Naive B cell (primary cell): ENCODE measurements at regions not wholly inside any gene's neighbourhood (a gene's known extent, or its start where the extent isn't known, plus 50 kb on each side); places are given as distances from the start of the nearest gene placed in this dataset.

Experiments used
- ATAC-seq, 2 donors: fragments of 150-1000 bp; cut with Tn5 transposase; 2 replicates each; pipeline ENCODE4 v1.10.0; 2021; ENCODE audit warnings: low read depth in 2 of 2, mild to moderate bottlenecking in 2 of 2, moderate library complexity in 2 of 2
- DNase-seq: peaks from one replicate; pipeline ENCODE4 v3.0.0; 2022
- H3K27ac Mint-ChIP-seq, 6 donors: one replicate each; pipeline ENCODE4 v1.8.0; 2020 to 2022; ENCODE audit warnings: mild to moderate bottlenecking in 6 of 6, mixed read lengths in 6 of 6, moderate library complexity in 5 of 6, inconsistent platforms in 2 of 6
- H3K27me3 Mint-ChIP-seq, 3 donors: one replicate each; pipeline ENCODE4 v1.8.0; 2021 to 2022; ENCODE audit warnings: mixed read lengths in 3 of 3, mild to moderate bottlenecking in 1 of 3
- H3K36me3 Mint-ChIP-seq, 2 donors: one replicate each; pipeline ENCODE4 v1.8.0; 2020 to 2022; ENCODE audit warnings: mixed read lengths in 2 of 2, inconsistent platforms in 1 of 2, mild to moderate bottlenecking in 1 of 2
- H3K4me1 Mint-ChIP-seq, 3 donors: one replicate each; pipeline ENCODE4 v1.8.0; 2020 to 2022; ENCODE audit warnings: mixed read lengths in 3 of 3, inconsistent platforms in 1 of 3, mild to moderate bottlenecking in 1 of 3, moderate library complexity in 1 of 3
- H3K4me3 Mint-ChIP-seq, 8 donors: one replicate each; pipeline ENCODE4 v1.8.0; 2020 to 2022; ENCODE audit warnings: mild to moderate bottlenecking in 8 of 8, mixed read lengths in 8 of 8, moderate library complexity in 8 of 8, inconsistent platforms in 2 of 8
- H3K9me3 Mint-ChIP-seq, 7 donors: one replicate each; pipeline ENCODE4 v1.8.0; 2020 to 2022; ENCODE audit warnings: mixed read lengths in 7 of 7, mild to moderate bottlenecking in 5 of 7, inconsistent platforms in 2 of 7, moderate library complexity in 1 of 7

- H3K4me1 Mint-ChIP-seq = no peaks in the 10 kb centered on the region
- H3K36me3 Mint-ChIP-seq = no peaks in the 10 kb centered on the region
- H3K4me3 Mint-ChIP-seq = no peak overlapping the region
- ATAC-seq = no peak
- no peaks in the 10 kb centered on the region for H3K27me3 Mint-ChIP-seq
- H3K27ac Mint-ChIP-seq = no peak overlapping the region
- no peak for DNase-seq
- H3K9me3 Mint-ChIP-seq = peaks cover 0 to 2% (median 0%) of the 10 kb centered on the region in 7 donors
Observed at GRCh38 chr3:107943786-107944523, 146.9 kb downstream of the CD47 start.

GRCh38 chr3:107942951-107943749, 147.7 kb downstream of the CD47 start:
- no peak overlapping the region for H3K27ac Mint-ChIP-seq
- peaks cover 0 to 2% (median 0%) of the 10 kb centered on the region in 7 donors for H3K9me3 Mint-ChIP-seq
- no peak overlapping the region for H3K4me3 Mint-ChIP-seq
- ATAC-seq (no peak), DNase-seq (no peak)
- peaks cover 0 to 2% (median 2%) of the 10 kb centered on the region in 3 donors for H3K4me1 Mint-ChIP-seq
- H3K36me3 Mint-ChIP-seq = no peaks in the 10 kb centered on the region
- H3K27me3 Mint-ChIP-seq = no peaks in the 10 kb centered on the region

DNA sequence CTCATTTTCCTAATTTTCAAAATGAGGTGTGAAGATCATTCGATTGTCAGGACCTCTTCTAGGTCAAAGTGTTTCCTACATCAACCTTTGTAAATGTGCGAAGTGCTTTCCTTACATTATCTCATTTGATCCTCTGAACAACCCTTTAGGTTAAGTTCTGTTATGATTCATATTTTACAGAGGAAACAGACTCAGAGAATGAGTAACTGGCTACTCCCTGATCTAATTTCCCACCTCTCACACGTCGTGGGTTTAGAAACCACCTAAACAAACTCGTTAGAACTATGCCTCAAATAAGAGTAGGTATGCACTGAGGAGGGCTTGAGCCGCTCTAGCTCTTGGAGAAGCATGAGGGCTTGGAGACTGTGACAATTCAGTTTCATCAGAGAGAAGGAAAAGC, 148.6 kb downstream of the CD47 start:
- H3K27me3 Mint-ChIP-seq = no peaks in the 10 kb centered on the region
- H3K4me1 Mint-ChIP-seq = peaks cover 0 to 5% (median 4%) of the 10 kb centered on the region in 3 donors
- ATAC-seq (no peak), DNase-seq (no peak)
- no peaks in the 10 kb centered on the region for H3K36me3 Mint-ChIP-seq
- H3K27ac Mint-ChIP-seq = no peak overlapping the region
- H3K9me3 Mint-ChIP-seq = peaks cover 0 to 5% (median 0%) of the 10 kb centered on the region in 7 donors
- H3K4me3 Mint-ChIP-seq = no peak overlapping the region

- H3K27me3 Mint-ChIP-seq = no peaks in the 10 kb centered on the region
- H3K4me1 Mint-ChIP-seq = peaks cover 0 to 5% (median 4%) of the 10 kb centered on the region in 3 donors
- peak overlapping the region in 1 of 6 donors; percentile 37 for H3K27ac Mint-ChIP-seq
- ATAC-seq (no peak), DNase-seq (no peak)
- no peak overlapping the region for H3K4me3 Mint-ChIP-seq
- H3K36me3 Mint-ChIP-seq = no peaks in the 10 kb centered on the region
- peaks cover 0 to 5% (median 0%) of the 10 kb centered on the region in 7 donors for H3K9me3 Mint-ChIP-seq
Observed at GRCh38 chr3:107939691-107940442, 151.0 kb downstream of the CD47 start.

DNA sequence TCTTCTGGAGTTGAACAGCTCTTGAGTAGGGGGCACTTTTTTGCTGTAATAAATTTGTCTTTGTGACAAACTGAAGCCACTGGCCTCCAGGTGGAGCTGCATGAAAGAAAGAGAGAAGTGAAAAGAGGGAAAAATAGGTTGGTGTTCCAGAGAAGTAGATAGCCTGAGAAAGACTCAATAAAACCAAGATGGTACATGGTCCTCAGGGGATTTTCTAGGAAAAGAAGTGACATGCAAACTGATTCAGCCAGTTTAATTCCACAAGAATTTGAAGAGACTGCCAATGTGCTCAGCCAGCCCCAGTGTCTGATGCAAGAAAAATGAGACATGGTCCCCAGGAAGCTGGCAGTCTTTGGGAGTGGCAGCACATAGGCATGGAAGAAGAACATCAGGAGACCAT, 152.7 kb downstream of the CD47 start:
- H3K4me1 Mint-ChIP-seq = peaks cover 0 to 5% (median 4%) of the 10 kb centered on the region in 3 donors
- H3K4me3 Mint-ChIP-seq = no peak overlapping the region
- ATAC-seq (no peak), DNase-seq (no peak)
- H3K36me3 Mint-ChIP-seq = peaks cover 6 to 8% of the 10 kb centered on the region in 2 donors
- peaks cover 3 to 12% (median 6%) of the 10 kb centered on the region in 7 donors for H3K9me3 Mint-ChIP-seq
- H3K27ac Mint-ChIP-seq = no peak overlapping the region
- no peaks in the 10 kb centered on the region for H3K27me3 Mint-ChIP-seq

- Mint-ChIP-seq H3K4me1 (peaks cover 0 to 5% (median 4%) of the 10 kb centered on the region in 3 donors), H3K36me3 (peaks cover 8 to 10% of the 10 kb centered on the region in 2 donors), H3K9me3 (peaks cover 3 to 19% (median 7%) of the 10 kb centered on the region in 7 donors), H3K27ac (no peak overlapping the region), H3K27me3 (no peaks in the 10 kb centered on the region), H3K4me3 (no peak overlapping the region)
- DNase-seq = no peak
- no peak for ATAC-seq
Observed at GRCh38 chr3:107934808-107935207, 156.0 kb downstream of the CD47 start.

- ATAC-seq (no peak), DNase-seq (no peak)
- H3K27ac Mint-ChIP-seq = no peak overlapping the region
- no peaks in the 10 kb centered on the region for H3K27me3 Mint-ChIP-seq
- peaks cover 3 to 19% (median 7%) of the 10 kb centered on the region in 7 donors for H3K9me3 Mint-ChIP-seq
- no peak overlapping the region for H3K4me3 Mint-ChIP-seq
- peaks cover 8 to 10% of the 10 kb centered on the region in 2 donors for H3K36me3 Mint-ChIP-seq
- peaks cover under 1 to 5% (median 4%) of the 10 kb centered on the region in 3 donors for H3K4me1 Mint-ChIP-seq
Observed at GRCh38 chr3:107933450-107933849, 157.4 kb downstream of the CD47 start.

- Mint-ChIP-seq H3K36me3 (peaks cover 8 to 10% of the 10 kb centered on the region in 2 donors), H3K4me1 (peaks cover 0 to 17% (median 16%) of the 10 kb centered on the region in 3 donors), H3K27ac (no peak overlapping the region), H3K9me3 (peaks cover 3 to 19% (median 7%) of the 10 kb centered on the region in 7 donors), H3K4me3 (no peak overlapping the region), H3K27me3 (peaks cover 0 to 3% (median under 1%) of the 10 kb centered on the region in 3 donors)
- DNase-seq (no peak), ATAC-seq (no peak)
Observed at GRCh38 chr3:107931326-107931725, 159.5 kb downstream of the CD47 start.

DNA sequence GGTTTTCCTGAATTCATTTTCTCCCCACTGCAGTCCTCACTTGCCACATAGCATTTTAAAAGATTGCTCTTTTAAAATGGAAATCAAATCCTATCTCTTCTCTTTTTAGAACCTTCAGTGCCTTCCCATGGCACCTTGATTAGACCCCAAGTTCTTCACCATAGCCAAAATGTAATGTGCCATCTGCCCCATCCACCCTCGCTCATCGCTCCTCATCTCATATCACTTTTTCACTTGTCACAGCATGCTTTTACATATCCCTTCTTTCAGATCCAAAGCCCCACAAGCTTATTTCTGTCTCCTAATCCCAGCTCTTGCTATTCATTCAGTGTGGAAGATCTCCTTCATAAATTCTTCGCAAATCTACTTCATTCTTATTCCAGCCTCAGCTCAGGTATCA, 161.7 kb downstream of the CD47 start:
- ATAC-seq = no peak
- peaks cover 0 to 11% (median 6%) of the 10 kb centered on the region in 3 donors for H3K27me3 Mint-ChIP-seq
- peaks cover 3 to 19% (median 7%) of the 10 kb centered on the region in 7 donors for H3K9me3 Mint-ChIP-seq
- H3K27ac Mint-ChIP-seq = no peak overlapping the region
- DNase-seq = no peak
- peaks cover 0 to 21% (median 16%) of the 10 kb centered on the region in 3 donors for H3K4me1 Mint-ChIP-seq
- no peak overlapping the region for H3K4me3 Mint-ChIP-seq
- H3K36me3 Mint-ChIP-seq = peaks cover 8 to 18% of the 10 kb centered on the region in 2 donors

- peaks cover 0 to 10% (median 2%) of the 10 kb centered on the region in 7 donors for H3K9me3 Mint-ChIP-seq
- H3K27me3 Mint-ChIP-seq = peaks cover 0 to 16% (median 11%) of the 10 kb centered on the region in 3 donors
- H3K27ac Mint-ChIP-seq = peak overlapping the region in 4 of 6 donors; percentile 15 to 90 (median 43)
- ATAC-seq (peak; percentile 14 to 27), DNase-seq (no peak)
- peaks cover 0 to 21% (median 16%) of the 10 kb centered on the region in 3 donors for H3K4me1 Mint-ChIP-seq
- H3K4me3 Mint-ChIP-seq = peak overlapping the region; percentile 83 to 97 (median 92)
- H3K36me3 Mint-ChIP-seq = peaks cover 9 to 10% of the 10 kb centered on the region in 2 donors
Observed at GRCh38 chr3:107928084-107928445, 162.8 kb downstream of the CD47 start.

- DNase-seq (peak; percentile 64), ATAC-seq (peak; percentile 84 to 91)
- Mint-ChIP-seq H3K27ac (peak overlapping the region in 5 of 6 donors; percentile 5 to 91 (median 23)), H3K4me3 (peak overlapping the region; percentile 83 to 97 (median 92)), H3K27me3 (peaks cover 0 to 16% (median 11%) of the 10 kb centered on the region in 3 donors), H3K9me3 (peaks cover 0 to 4% (median 0%) of the 10 kb centered on the region in 7 donors), H3K4me1 (peaks cover 0 to 21% (median 16%) of the 10 kb centered on the region in 3 donors), H3K36me3 (peaks cover 8% of the 10 kb centered on the region in 2 donors)
Observed at GRCh38 chr3:107927361-107928083, 163.3 kb downstream of the CD47 start.

DNA sequence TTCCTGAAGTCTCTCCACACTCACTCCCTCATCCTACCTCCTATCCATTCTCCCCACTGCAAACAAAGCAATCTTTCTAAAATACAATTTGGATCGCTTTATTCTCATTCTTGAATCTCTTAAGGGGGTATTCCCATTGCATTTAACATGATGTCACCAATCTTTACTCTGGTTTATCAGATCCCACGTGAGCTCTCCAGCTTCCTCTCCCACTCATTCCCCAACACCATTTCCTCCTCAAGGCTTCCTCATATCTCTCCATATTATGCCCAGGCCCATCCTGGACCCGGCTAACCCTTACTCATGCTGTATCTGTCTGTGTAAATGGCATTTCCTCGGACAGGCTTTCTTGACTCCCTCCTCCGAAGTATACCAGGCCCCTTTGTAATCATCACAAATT, 165.0 kb downstream of the CD47 start:
- ATAC-seq (no peak), DNase-seq (no peak)
- Mint-ChIP-seq H3K4me3 (peak overlapping the region in 1 of 8 donors; percentile 47), H3K27ac (peak overlapping the region in 1 of 6 donors; percentile 8), H3K36me3 (peaks cover 8% of the 10 kb centered on the region in 2 donors), H3K9me3 (no peaks in the 10 kb centered on the region), H3K4me1 (peaks cover 0 to 21% (median 16%) of the 10 kb centered on the region in 3 donors), H3K27me3 (peaks cover 9 to 20% (median 16%) of the 10 kb centered on the region in 3 donors)
